Esophagus squamous epithelium (tissue), 4 donors: ENCODE measurements at regions not wholly inside any gene's neighbourhood (a gene's known extent, or its start where the extent isn't known, plus 50 kb on each side); places are given as distances from the start of the nearest gene placed in this dataset.

ENCODE experiments used
- CTCF ChIP-seq, 6 experiments: fragments of 450-650 bp in 4 of 6; fragments of 200-600 bp in 2 of 6; sonication (generic) in 2 of 6; IDR thresholded peaks; one replicate each; pipeline ENCODE4 v1.5.1; 2016 to 2019; ENCODE audit warnings: antibody characterized with exemption in 6 of 6, mild to moderate bottlenecking in 4 of 6, moderate library complexity in 4 of 6
- POLR2A ChIP-seq, 4 donors: fragments of 450-650 bp; IDR thresholded peaks; one replicate each; pipeline ENCODE4 v1.6.1; 2017; ENCODE audit warnings: antibody characterized with exemption in 4 of 4, mild to moderate bottlenecking in 4 of 4, moderate library complexity in 3 of 4

- TF ChIP-seq CTCF (IDR thresholded peaks at IDR 0.05): no peak
- no peak for TF ChIP-seq POLR2A (IDR thresholded peaks at IDR 0.05)
These were observed 211.3 kb upstream of the DIO3 start for GRCh38 chr14:101350021-101350420.
